OCI-LY3 (cell line): ENCODE measurements at regions not wholly inside any gene's neighbourhood (a gene's known extent, or its start where the extent isn't known, plus 50 kb on each side); places are given as distances from the start of the nearest gene placed in this dataset.

Experiments
- H2AFZ ChIP-seq: fragments of 200-600, 300-600 bp; shearing (Covaris generic); 2 replicates; pipeline ENCODE4 v1.6.0; 2014; ENCODE audit warnings: antibody characterized with exemption, low read depth, low read length
- H3K27ac ChIP-seq: fragments of 200-600, 300-600 bp; sonication (generic); 2 replicates; pipeline ENCODE4 v1.5.1; 2014; ENCODE audit warnings: mild to moderate bottlenecking, low read length, moderate library complexity, mixed read lengths
- H3K27me3 ChIP-seq: fragments of 200-600, 300-600 bp; sonication (generic); 2 replicates; pipeline ENCODE4 v1.6.1; 2014; ENCODE audit warnings: low read depth, low read length, mixed read lengths
- H3K36me3 ChIP-seq: fragments of 200-600, 300-600 bp; sonication (generic); replicated peaks from 2 replicates; pipeline ENCODE3; 2014; ENCODE audit warnings: low read depth, low read length, mixed read lengths
- H3K4me1 ChIP-seq: fragments of 300-600, 200-600 bp; sonication (generic); 2 replicates; pipeline ENCODE4 v1.6.1; 2014; ENCODE audit warnings: low read length, mixed read lengths
- H3K4me2 ChIP-seq: fragments of 200-600, 300-600 bp; sonication (generic); 2 replicates; pipeline ENCODE4 v1.6.1; 2014; ENCODE audit warnings: low read length, mixed read lengths
- H3K4me3 ChIP-seq: fragments of 300-600, 200-600 bp; sonication (generic); 2 replicates; pipeline ENCODE4 v1.5.1; 2014; ENCODE audit warnings: antibody characterized with exemption, mild to moderate bottlenecking, low read length, moderate library complexity
- H3K79me2 ChIP-seq: fragments of 300-600, 200-600 bp; shearing (Covaris generic); 2 replicates; pipeline ENCODE4 v1.6.1; 2014; ENCODE audit warnings: mild to moderate bottlenecking, low read length, mixed read lengths
- H3K9ac ChIP-seq: fragments of 300-600, 200-600 bp; shearing (Covaris generic); 2 replicates; pipeline ENCODE4 v1.6.0; 2014; ENCODE audit warnings: mild to moderate bottlenecking, low read length, moderate library complexity
- H3K9me3 ChIP-seq: fragments of 200-600, 300-600 bp; shearing (Covaris generic); 2 replicates; pipeline ENCODE4 v1.6.1; 2014; ENCODE audit warnings: low read length, mixed read lengths; ENCODE audit not compliant: insufficient read depth
- H4K20me1 ChIP-seq: fragments of 200-600, 300-600 bp; sonication (generic); 2 replicates; pipeline ENCODE4 v1.6.1; 2016; ENCODE audit warnings: low read length, mixed read lengths; ENCODE audit not compliant: insufficient read depth
- CTCF ChIP-seq: fragments of 200-600, 300-600 bp; sonication (generic); IDR thresholded peaks from 2 replicates; pipeline ENCODE4 v1.5.1; 2014; ENCODE audit warnings: antibody characterized with exemption, low read length, low read depth
- EZH2phosphoT487 ChIP-seq: fragments of 200-600 bp; shearing (Covaris generic); IDR thresholded peaks from 2 replicates; pipeline ENCODE4 v1.6.1; 2018; ENCODE audit warnings: antibody characterized with exemption, mixed run types, low read depth

- Histone ChIP-seq H3K4me3 (no peak overlapping the region), H3K4me2 (no peak overlapping the region), H3K27me3 (no peaks in the 10 kb centered on the region), H4K20me1 (no peaks in the 10 kb centered on the region), H3K27ac (no peak overlapping the region), H3K79me2 (no peaks in the 10 kb centered on the region), H3K36me3 (no peaks in the 10 kb centered on the region), H3K9me3 (no peaks in the 10 kb centered on the region), H3K4me1 (no peaks in the 10 kb centered on the region), H2AFZ (no peak overlapping the region), H3K9ac (no peak overlapping the region)
- TF ChIP-seq CTCF (no peak), EZH2phosphoT487 (no peak)
These were observed 675.5 kb downstream of the NUP35 start for GRCh38 chr2:183799761-183800160.

GRCh38 chr2:183803596-183803995 is 679.4 kb downstream of the NUP35 start:
- H3K27ac ChIP-seq, result no peak overlapping the region
- H4K20me1 ChIP-seq, result no peaks in the 10 kb centered on the region
- TF ChIP-seq CTCF (no peak), EZH2phosphoT487 (no peak)
- H3K4me1 ChIP-seq, result no peaks in the 10 kb centered on the region
- no peak overlapping the region for H3K4me2 ChIP-seq
- no peaks in the 10 kb centered on the region for H3K27me3 ChIP-seq
- no peaks in the 10 kb centered on the region for H3K9me3 ChIP-seq
- no peak overlapping the region for H3K9ac ChIP-seq
- H3K36me3 ChIP-seq, result no peaks in the 10 kb centered on the region
- H3K4me3 ChIP-seq, result no peak overlapping the region
- H3K79me2 ChIP-seq, result no peaks in the 10 kb centered on the region
- H2AFZ ChIP-seq, result no peak overlapping the region

GRCh38 chr2:183807870-183808269 is 683.6 kb downstream of the NUP35 start:
- Histone ChIP-seq H3K4me2 (no peak overlapping the region), H3K79me2 (no peaks in the 10 kb centered on the region)
- no peak for TF ChIP-seq EZH2phosphoT487
- TF ChIP-seq CTCF, result no peak

GRCh38 chr2:183809404-183809803 is 685.2 kb downstream of the NUP35 start:
- no peak overlapping the region for H3K4me3 ChIP-seq
- H3K79me2 ChIP-seq, result no peaks in the 10 kb centered on the region
- 0 out of 2 replicates have a peak, but pooled peaks cover 3% of the 10 kb centered on the region for H3K4me1 ChIP-seq
- no peaks in the 10 kb centered on the region for H3K27me3 ChIP-seq
- H3K9ac ChIP-seq, result no peak overlapping the region
- no peak for TF ChIP-seq EZH2phosphoT487
- TF ChIP-seq CTCF, result no peak
- H3K4me2 ChIP-seq, result no peak overlapping the region
- no peak overlapping the region for H2AFZ ChIP-seq
- H4K20me1 ChIP-seq, result no peaks in the 10 kb centered on the region
- no peaks in the 10 kb centered on the region for H3K36me3 ChIP-seq
- no peak overlapping the region for H3K27ac ChIP-seq
- H3K9me3 ChIP-seq, result no peaks in the 10 kb centered on the region

More at GRCh38 chr2:183807870-183808269, 683.6 kb downstream of the NUP35 start:
- no peak overlapping the region for H3K9ac ChIP-seq
- H3K27ac ChIP-seq, result no peak overlapping the region
- no peak overlapping the region for H2AFZ ChIP-seq
- H3K27me3 ChIP-seq, result no peaks in the 10 kb centered on the region
- no peak overlapping the region for H3K4me3 ChIP-seq
- H3K4me1 ChIP-seq, result 0 out of 2 replicates have a peak, but pooled peaks cover 3% of the 10 kb centered on the region
- no peaks in the 10 kb centered on the region for H4K20me1 ChIP-seq
- no peaks in the 10 kb centered on the region for H3K36me3 ChIP-seq
- no peaks in the 10 kb centered on the region for H3K9me3 ChIP-seq
